ENCODE measurements at regions not wholly inside any gene's neighbourhood (a gene's known extent, or its start where the extent isn't known, plus 50 kb on each side); places are given as distances from the start of the nearest gene placed in this dataset.

DNA sequence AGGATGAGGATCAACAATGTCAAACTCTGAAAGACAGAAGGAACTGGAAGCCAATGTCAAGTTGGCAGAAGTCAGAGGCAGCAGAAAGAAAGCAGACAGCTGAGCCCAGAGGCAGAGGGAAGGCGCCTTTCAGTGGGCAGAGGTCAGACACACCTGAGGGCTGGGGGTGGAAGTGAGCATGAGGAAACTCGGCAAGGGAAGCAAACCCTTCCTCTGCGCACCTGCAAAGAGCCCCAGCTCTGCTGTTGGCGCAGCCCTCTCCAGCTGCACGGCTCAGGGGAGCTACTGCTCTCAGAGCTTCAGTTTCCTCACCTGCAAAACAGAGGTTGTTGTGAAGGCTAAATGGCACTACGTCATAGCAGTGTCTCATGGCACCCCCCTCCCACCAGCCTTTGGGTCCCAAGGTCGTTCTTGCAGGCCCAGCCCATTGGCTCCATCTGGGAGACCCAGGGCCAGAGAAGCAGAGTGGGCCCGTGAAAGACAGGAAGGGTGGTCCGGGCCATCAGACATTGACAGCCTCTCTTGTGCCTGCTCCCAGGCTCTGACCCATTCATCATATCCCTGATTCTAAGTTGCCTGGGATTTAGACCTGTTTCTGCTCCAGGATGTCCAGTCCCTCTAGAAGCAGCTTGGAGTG is 53.3 kb upstream of the SLC6A11 start:
- no peak for DNase-seq (ENCODE audit: low read depth, low spot score)

DNA sequence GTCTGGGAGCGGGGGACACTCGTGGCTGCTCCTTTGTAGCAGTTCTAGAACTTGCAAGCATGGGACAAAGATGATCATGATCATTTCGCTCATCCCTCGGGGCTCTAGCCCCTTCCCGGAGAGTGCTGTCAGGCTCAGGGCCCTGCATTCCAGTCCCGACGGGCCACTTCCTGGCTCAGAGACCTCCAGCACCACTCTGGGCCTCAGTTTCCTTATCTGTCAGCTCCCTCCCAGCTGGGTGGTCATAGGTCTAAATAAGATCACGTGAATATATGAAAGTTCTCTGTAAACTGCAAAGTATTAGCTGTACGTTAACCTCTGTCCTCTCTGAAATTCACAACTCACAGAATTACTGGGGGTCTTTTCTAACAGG is 52.8 kb upstream of the SLC6A11 start:
- no peak for DNase-seq (ENCODE audit: low read depth, low spot score)

DNA sequence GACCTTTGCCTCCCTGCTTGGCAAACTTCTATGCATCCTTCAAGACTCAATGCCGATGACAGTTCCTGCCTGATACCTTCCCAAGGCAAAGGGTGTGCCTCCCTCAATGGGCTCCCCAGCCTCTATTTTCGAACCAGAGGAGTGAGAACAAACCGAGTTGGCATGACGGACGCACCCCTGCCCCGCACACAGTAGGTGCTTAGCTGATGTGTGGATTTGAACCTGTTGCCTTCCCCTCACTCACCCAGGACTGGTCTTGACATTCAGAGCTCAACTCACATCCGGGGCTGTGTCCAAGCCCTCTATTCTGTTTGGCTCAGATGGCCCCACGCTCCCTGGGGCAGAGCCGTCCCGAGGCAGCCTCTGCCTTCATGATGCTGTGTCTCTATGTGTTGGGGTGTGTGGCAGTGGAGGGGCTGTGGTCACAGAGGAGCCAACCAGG is 52.2 kb upstream of the SLC6A11 start:
- DNase-seq (ENCODE audit: low read depth, low spot score) = no peak

DNA sequence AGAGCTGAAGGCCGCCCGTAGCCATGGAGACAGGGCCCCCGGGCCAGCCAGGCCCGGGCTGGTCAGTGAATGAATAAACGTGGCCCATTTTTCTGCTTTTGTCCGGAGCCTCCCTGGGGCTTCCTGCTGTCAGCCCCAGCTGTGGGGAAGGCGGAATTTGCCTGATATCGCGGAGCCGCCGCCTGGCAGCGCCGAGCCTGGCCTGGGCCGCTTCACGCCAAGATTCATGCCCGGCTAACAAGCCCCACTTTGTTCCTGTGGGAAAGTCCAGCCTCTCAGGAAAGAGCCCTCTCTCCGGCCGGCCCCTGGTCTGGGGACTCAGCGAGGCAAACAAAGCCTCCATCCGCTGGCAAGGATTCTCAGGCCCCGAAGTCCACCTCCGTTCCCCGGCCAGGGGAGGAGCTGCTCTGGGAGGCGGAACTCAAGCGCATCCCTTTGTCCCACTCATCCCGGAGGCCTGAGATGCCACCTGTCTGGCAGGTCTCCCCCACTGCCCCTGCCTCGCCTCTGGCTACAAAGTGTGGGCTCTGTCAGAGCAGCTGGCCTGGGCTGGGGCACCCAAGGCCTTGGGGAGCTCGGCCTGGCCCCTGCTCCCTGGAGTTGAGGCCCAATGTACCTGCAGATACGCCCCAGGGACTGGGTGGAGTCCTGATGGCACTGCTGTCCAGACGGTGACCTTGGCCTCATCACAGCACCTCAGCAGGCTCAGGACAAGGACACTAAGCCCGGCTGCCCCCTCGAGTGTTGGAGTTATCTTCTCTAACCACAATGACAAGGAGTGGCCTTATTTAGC is 51.6 kb upstream of the SLC6A11 start:
- no peak for DNase-seq (ENCODE audit: low read depth, low spot score)

DNA sequence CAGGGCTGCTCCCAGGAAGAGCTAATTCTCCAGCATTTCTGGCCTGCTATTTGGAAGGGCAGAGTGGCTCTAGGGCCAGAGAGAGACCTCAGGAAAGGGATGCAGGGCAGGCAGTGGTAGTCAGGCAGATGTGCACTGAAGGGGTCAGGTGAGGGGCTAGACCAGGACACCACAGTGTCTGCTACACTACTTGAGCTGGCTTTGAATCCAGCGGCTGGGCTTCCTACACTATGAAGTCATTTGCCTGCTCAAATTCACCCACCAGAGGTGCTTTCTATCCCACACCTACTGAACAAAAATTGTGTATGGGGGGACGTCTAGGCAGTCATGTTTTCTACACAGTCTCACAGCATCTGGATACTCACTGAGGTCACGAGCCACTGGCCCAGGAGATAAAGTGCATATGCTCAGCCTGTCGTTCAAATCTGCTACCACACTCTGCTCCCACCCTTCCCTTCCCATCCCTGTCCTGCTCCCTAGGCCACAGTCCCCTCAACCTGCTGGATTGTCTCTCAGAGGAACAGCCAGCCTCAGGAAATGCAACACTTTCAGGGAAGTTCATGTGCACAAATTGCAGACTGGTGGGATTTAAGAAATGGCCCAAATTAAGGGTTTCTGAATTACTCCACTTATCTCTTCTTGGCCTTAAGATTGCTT is 49.9 kb upstream of the SLC6A11 start:
- DNase-seq (ENCODE audit: low read depth, low spot score) = no peak

All from brain pericyte (primary cell).